ENCODE measurements at regions not wholly inside any gene's neighbourhood (a gene's known extent, or its start where the extent isn't known, plus 50 kb on each side); places are given as distances from the start of the nearest gene placed in this dataset.

DNA sequence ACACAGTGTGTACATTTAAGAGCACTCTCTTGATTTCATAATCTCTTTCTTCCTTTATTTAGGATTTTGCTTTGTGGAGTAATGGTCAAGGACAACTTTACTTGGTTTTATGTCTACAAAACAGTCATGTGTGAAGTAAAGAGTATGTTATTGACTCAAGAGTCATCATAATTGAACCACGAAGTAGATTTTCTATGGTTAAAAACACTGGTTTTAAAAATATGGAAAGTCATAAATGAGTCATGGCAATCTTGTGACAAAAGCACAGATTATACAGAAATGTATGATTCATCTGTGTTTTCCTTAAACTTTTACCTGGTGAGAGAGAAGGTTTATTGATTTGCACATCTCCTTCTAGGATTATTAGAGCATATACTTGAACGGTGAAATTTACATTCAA lies 969.7 kb downstream of the GATA3 start:
- TF ChIP-seq CTCF (conservative IDR thresholded peaks at IDR 0.05 in 1 of 2, IDR thresholded peaks at IDR 0.05 in 1 of 2; ENCODE audit: extremely low read depth in 1 of 2, insufficient read depth in 1 of 2, low read depth in 1 of 2, low read length in 2 of 2) (no peak), EZH2 (IDR thresholded peaks at IDR 0.05; ENCODE audit: borderline replicate concordance, low read length) (no peak)

All from mammary epithelial cell (primary cell).